Glutamatergic neuron (in vitro differentiated cells): ENCODE measurements at regions not wholly inside any gene's neighbourhood (a gene's known extent, or its start where the extent isn't known, plus 50 kb on each side); places are given as distances from the start of the nearest gene placed in this dataset.

ENCODE experiments used
- DNase-seq: peaks from one replicate; pipeline ENCODE4 v3.0.0; 2022
- H3K27ac Mint-ChIP-seq: one replicate; pipeline ENCODE4 v1.8.0; 2020; ENCODE audit warnings: mild to moderate bottlenecking, mixed read lengths, inconsistent platforms; ENCODE audit not compliant: unreplicated experiment
- H3K27me3 Mint-ChIP-seq: one replicate; pipeline ENCODE4 v1.8.0; 2020; ENCODE audit warnings: mild to moderate bottlenecking, moderate library complexity, mixed read lengths, inconsistent platforms; ENCODE audit not compliant: unreplicated experiment
- H3K36me3 Mint-ChIP-seq: one replicate; pipeline ENCODE4 v1.8.0; 2020; ENCODE audit warnings: mild to moderate bottlenecking, mixed read lengths, inconsistent platforms; ENCODE audit not compliant: unreplicated experiment
- H3K4me1 Mint-ChIP-seq: one replicate; pipeline ENCODE4 v1.8.0; 2020; ENCODE audit warnings: mild to moderate bottlenecking, low read depth, mixed read lengths, inconsistent platforms; ENCODE audit not compliant: unreplicated experiment
- H3K4me3 Mint-ChIP-seq: one replicate; pipeline ENCODE4 v1.8.0; 2020; ENCODE audit warnings: mild to moderate bottlenecking, mixed read lengths, inconsistent platforms; ENCODE audit not compliant: unreplicated experiment
- H3K9me3 Mint-ChIP-seq: one replicate; pipeline ENCODE4 v1.8.0; 2020; ENCODE audit warnings: mild to moderate bottlenecking, moderate library complexity, mixed read lengths, inconsistent platforms; ENCODE audit not compliant: unreplicated experiment
- TF ChIP-seq, protein P1 (sequence below): fragments of 200-600 bp; sonication (generic); IDR thresholded peaks from one replicate; pipeline ENCODE4 v1.5.0; 2021; ENCODE audit not compliant: partially characterized antibody, unreplicated experiment

GRCh38 chr6:113632220-113632864 is 224.8 kb upstream of the MARCKS start:
- DNase-seq = no peak
- Mint-ChIP-seq H3K27me3 (no peaks in the 10 kb centered on the region), H3K4me1 (peaks cover 10% of the 10 kb centered on the region), H3K4me3 (no peak overlapping the region), H3K36me3 (no peaks in the 10 kb centered on the region), H3K27ac (no peak overlapping the region), H3K9me3 (no peaks in the 10 kb centered on the region)
- TF ChIP-seq, protein P1, sequence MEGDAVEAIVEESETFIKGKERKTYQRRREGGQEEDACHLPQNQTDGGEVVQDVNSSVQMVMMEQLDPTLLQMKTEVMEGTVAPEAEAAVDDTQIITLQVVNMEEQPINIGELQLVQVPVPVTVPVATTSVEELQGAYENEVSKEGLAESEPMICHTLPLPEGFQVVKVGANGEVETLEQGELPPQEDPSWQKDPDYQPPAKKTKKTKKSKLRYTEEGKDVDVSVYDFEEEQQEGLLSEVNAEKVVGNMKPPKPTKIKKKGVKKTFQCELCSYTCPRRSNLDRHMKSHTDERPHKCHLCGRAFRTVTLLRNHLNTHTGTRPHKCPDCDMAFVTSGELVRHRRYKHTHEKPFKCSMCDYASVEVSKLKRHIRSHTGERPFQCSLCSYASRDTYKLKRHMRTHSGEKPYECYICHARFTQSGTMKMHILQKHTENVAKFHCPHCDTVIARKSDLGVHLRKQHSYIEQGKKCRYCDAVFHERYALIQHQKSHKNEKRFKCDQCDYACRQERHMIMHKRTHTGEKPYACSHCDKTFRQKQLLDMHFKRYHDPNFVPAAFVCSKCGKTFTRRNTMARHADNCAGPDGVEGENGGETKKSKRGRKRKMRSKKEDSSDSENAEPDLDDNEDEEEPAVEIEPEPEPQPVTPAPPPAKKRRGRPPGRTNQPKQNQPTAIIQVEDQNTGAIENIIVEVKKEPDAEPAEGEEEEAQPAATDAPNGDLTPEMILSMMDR = no peak

- Mint-ChIP-seq H3K27ac (no peak overlapping the region), H3K36me3 (no peaks in the 10 kb centered on the region), H3K4me1 (peaks cover 10% of the 10 kb centered on the region), H3K27me3 (no peaks in the 10 kb centered on the region), H3K4me3 (no peak overlapping the region), H3K9me3 (no peaks in the 10 kb centered on the region)
- TF ChIP-seq, protein P1 = no peak
- DNase-seq = no peak
Observed at GRCh38 chr6:113633638-113634037, 223.5 kb upstream of the MARCKS start.

- Mint-ChIP-seq H3K4me3 (no peak overlapping the region), H3K36me3 (no peaks in the 10 kb centered on the region), H3K4me1 (peaks cover 9% of the 10 kb centered on the region), H3K27ac (no peak overlapping the region), H3K9me3 (no peaks in the 10 kb centered on the region), H3K27me3 (no peaks in the 10 kb centered on the region)
- DNase-seq = no peak
- TF ChIP-seq, protein P1 = no peak
Observed at GRCh38 chr6:113634352-113635163, 222.6 kb upstream of the MARCKS start.

- H3K27me3 Mint-ChIP-seq = no peaks in the 10 kb centered on the region
- H3K9me3 Mint-ChIP-seq = no peaks in the 10 kb centered on the region
- H3K4me1 Mint-ChIP-seq = peaks cover 4% of the 10 kb centered on the region
- TF ChIP-seq, protein P1 = no peak
- no peak overlapping the region for H3K4me3 Mint-ChIP-seq
- DNase-seq = no peak
- H3K27ac Mint-ChIP-seq = no peak overlapping the region
- H3K36me3 Mint-ChIP-seq = no peaks in the 10 kb centered on the region
Observed at GRCh38 chr6:113635222-113635986, 221.7 kb upstream of the MARCKS start.

DNA sequence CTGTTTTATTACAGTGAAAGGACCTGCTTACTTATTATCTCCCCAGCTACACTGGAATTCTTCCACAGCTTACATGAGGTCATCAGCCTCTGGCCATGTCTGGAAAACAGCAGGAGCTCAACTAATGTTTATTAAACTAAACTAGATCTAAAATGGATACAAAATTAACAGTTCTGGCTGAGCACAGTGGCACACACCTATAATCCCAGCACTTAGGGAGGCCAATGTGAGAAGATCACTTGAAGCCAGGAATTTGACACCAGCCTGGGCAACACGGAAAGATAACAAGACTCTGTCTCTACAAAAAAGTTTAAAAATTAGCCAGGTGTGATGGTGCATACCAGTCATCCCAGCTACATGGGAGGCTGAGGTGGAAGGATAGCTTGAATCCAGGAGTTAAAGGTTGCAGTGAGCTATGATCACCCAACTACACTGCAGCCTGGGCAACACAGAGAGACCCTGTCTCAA is 220.8 kb upstream of the MARCKS start:
- Mint-ChIP-seq H3K27me3 (no peaks in the 10 kb centered on the region), H3K4me1 (peaks cover 2% of the 10 kb centered on the region), H3K9me3 (no peaks in the 10 kb centered on the region), H3K36me3 (no peaks in the 10 kb centered on the region), H3K27ac (no peak overlapping the region), H3K4me3 (no peak overlapping the region)
- TF ChIP-seq, protein P1 = no peak
- DNase-seq = no peak
